ENCODE measurements at regions not wholly inside any gene's neighbourhood (a gene's known extent, or its start where the extent isn't known, plus 50 kb on each side); places are given as distances from the start of the nearest gene placed in this dataset.

DNA sequence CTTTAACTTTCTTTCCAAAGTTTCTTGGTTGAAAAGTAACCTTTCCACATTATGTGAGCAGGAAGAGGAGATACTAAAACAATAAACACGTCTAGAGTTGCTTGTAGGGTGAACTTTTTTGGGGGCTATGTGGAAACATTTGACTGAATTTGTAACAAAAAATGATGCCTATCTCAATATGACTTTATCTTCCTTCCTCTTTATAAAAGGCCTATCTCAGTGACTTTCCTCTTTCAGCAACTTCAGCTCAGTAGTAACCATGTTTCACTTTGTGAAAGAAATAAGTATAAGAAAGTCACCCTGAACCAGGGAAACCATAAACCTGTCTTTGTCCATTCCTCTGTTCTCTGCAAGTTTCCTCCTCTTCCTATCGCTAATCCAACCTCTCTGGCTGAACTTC lies 124.7 kb upstream of the TMEM164 start:
- no peak overlapping the region for H3K4me2 ChIP-seq
- H3K9me3 ChIP-seq (ENCODE audit: insufficient read depth, low read depth), result no peaks in the 10 kb centered on the region
- no TSS peak for BruUV-seq (replicated peaks)
- no peak overlapping the region for H2AFZ ChIP-seq
- H3K36me3 ChIP-seq (ENCODE audit: low read depth), result no peaks in the 10 kb centered on the region
- TF ChIP-seq, protein P1, sequence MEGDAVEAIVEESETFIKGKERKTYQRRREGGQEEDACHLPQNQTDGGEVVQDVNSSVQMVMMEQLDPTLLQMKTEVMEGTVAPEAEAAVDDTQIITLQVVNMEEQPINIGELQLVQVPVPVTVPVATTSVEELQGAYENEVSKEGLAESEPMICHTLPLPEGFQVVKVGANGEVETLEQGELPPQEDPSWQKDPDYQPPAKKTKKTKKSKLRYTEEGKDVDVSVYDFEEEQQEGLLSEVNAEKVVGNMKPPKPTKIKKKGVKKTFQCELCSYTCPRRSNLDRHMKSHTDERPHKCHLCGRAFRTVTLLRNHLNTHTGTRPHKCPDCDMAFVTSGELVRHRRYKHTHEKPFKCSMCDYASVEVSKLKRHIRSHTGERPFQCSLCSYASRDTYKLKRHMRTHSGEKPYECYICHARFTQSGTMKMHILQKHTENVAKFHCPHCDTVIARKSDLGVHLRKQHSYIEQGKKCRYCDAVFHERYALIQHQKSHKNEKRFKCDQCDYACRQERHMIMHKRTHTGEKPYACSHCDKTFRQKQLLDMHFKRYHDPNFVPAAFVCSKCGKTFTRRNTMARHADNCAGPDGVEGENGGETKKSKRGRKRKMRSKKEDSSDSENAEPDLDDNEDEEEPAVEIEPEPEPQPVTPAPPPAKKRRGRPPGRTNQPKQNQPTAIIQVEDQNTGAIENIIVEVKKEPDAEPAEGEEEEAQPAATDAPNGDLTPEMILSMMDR (conservative IDR thresholded peaks at IDR 0.05), result no peak
- TF ChIP-seq EZH2 (IDR thresholded peaks at IDR 0.05; ENCODE audit: low read depth), result no peak
- ChIA-PET POLR2A (ENCODE audit: unreplicated experiment) (no interaction called here), CTCF (interaction anchor here (0.7 kb wide), 1 partner anchor 277 kb away, joined by 4 read pairs; no protein-coding TSS in a partner anchor)
- no peak overlapping the region for H3K4me3 ChIP-seq
- no peaks in the 10 kb centered on the region for H3K9me2 ChIP-seq (ENCODE audit: insufficient read depth)
- no peaks in the 10 kb centered on the region for H3K79me2 ChIP-seq (ENCODE audit: low read depth)
- no peaks in the 10 kb centered on the region for H3K4me1 ChIP-seq (replicated peaks; ENCODE audit: insufficient read depth)
- no peaks in the 10 kb centered on the region for H3K27me3 ChIP-seq (ENCODE audit: insufficient read depth, low read depth)
- intact Hi-C loops (cut with micrococcal nuclease; ENCODE audit: unreplicated experiment), result no loop called here
- no peaks in the 10 kb centered on the region for H4K20me1 ChIP-seq (ENCODE audit: insufficient read depth)
- DNase-seq, result no peak
- H3F3A ChIP-seq (ENCODE audit: insufficient read depth, low read depth), result no peaks in the 10 kb centered on the region
- no peak overlapping the region for H3K27ac ChIP-seq

DNA sequence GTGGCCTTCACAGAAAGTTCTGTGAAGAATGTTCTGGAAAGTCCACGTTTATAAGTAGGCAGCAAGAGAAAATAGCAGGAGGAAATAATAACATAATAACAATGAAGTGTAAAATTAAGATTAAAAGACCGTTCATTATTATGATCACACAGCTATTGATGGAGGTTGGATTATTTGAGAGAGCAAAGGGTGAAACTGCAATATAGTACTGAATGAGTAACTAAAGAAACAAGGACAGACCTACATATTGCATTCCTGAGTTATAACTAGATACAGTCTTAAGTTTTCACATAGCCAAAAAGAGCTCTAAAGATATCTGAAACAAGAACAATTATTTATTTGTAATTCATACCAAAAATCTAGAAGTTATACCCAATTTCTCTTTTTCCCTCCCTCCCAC lies 122.9 kb upstream of the TMEM164 start:
- H3F3A ChIP-seq (ENCODE audit: insufficient read depth, low read depth), result no peaks in the 10 kb centered on the region
- BruUV-seq (replicated peaks), result no TSS peak
- POLR2A ChIA-PET (ENCODE audit: unreplicated experiment), result interaction anchor here (0.7 kb wide), 1 partner anchor 545 kb away, joined by 3 read pairs; no protein-coding TSS in a partner anchor
- CTCF ChIA-PET, result interaction anchor here (0.5 kb wide), 1 partner anchor 182 kb away, joined by 3 read pairs; no protein-coding TSS in a partner anchor
- H3K27ac ChIP-seq, result no peak overlapping the region
- no peaks in the 10 kb centered on the region for H3K27me3 ChIP-seq (ENCODE audit: insufficient read depth, low read depth)
- TF ChIP-seq, protein P1 (conservative IDR thresholded peaks at IDR 0.05), result no peak
- no peak for TF ChIP-seq EZH2 (IDR thresholded peaks at IDR 0.05; ENCODE audit: low read depth)
- H2AFZ ChIP-seq, result no peak overlapping the region
- H3K9me2 ChIP-seq (ENCODE audit: insufficient read depth), result no peaks in the 10 kb centered on the region
- H3K4me2 ChIP-seq, result no peak overlapping the region
- DNase-seq, result no peak
- intact Hi-C loops (cut with micrococcal nuclease; ENCODE audit: unreplicated experiment), result no loop called here
- no peaks in the 10 kb centered on the region for H3K4me1 ChIP-seq (replicated peaks; ENCODE audit: insufficient read depth)
- H4K20me1 ChIP-seq (ENCODE audit: insufficient read depth), result no peaks in the 10 kb centered on the region
- H3K4me3 ChIP-seq, result no peak overlapping the region
- H3K79me2 ChIP-seq (ENCODE audit: low read depth), result no peaks in the 10 kb centered on the region
- no peaks in the 10 kb centered on the region for H3K9me3 ChIP-seq (ENCODE audit: insufficient read depth, low read depth)
- H3K36me3 ChIP-seq (ENCODE audit: low read depth), result no peaks in the 10 kb centered on the region

DNA sequence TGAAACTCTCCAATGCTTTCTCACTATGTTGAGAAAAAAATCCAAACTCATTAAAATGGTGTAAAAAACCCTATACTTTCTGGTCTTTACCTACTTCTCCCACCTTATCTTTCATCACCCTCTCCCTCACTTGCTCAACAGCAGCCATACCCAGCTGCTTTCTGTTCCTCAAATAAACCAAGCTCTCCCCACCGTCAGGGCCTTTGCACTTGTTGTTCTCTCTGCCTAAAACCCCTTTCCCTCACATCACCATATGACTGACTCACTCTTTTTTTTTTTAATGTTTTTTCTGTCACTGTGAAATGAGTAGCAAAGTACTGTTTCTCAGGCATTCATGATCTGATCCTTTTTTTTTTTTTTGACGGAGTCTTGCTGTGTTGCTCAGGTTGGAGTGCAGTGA lies 122.3 kb upstream of the TMEM164 start:
- no peaks in the 10 kb centered on the region for H3F3A ChIP-seq (ENCODE audit: insufficient read depth, low read depth)
- CTCF ChIA-PET, result no interaction called here
- intact Hi-C loops (cut with micrococcal nuclease; ENCODE audit: unreplicated experiment), result no loop called here
- no peaks in the 10 kb centered on the region for H3K4me1 ChIP-seq (replicated peaks; ENCODE audit: insufficient read depth)
- no TSS peak for BruUV-seq (replicated peaks)
- H2AFZ ChIP-seq, result no peak overlapping the region
- H3K9me3 ChIP-seq (ENCODE audit: insufficient read depth, low read depth), result no peaks in the 10 kb centered on the region
- H3K27ac ChIP-seq, result no peak overlapping the region
- H3K9me2 ChIP-seq (ENCODE audit: insufficient read depth), result no peaks in the 10 kb centered on the region
- no peaks in the 10 kb centered on the region for H3K36me3 ChIP-seq (ENCODE audit: low read depth)
- H3K27me3 ChIP-seq (ENCODE audit: insufficient read depth, low read depth), result no peaks in the 10 kb centered on the region
- no peaks in the 10 kb centered on the region for H4K20me1 ChIP-seq (ENCODE audit: insufficient read depth)
- no peak for DNase-seq
- no peak overlapping the region for H3K4me3 ChIP-seq
- TF ChIP-seq, protein P1 (conservative IDR thresholded peaks at IDR 0.05), result no peak
- no peak for TF ChIP-seq EZH2 (IDR thresholded peaks at IDR 0.05; ENCODE audit: low read depth)
- POLR2A ChIA-PET (ENCODE audit: unreplicated experiment), result no interaction called here
- no peak overlapping the region for H3K4me2 ChIP-seq
- no peaks in the 10 kb centered on the region for H3K79me2 ChIP-seq (ENCODE audit: low read depth)
